ENCODE measurements at regions not wholly inside any gene's neighbourhood (a gene's known extent, or its start where the extent isn't known, plus 50 kb on each side); places are given as distances from the start of the nearest gene placed in this dataset.

DNA sequence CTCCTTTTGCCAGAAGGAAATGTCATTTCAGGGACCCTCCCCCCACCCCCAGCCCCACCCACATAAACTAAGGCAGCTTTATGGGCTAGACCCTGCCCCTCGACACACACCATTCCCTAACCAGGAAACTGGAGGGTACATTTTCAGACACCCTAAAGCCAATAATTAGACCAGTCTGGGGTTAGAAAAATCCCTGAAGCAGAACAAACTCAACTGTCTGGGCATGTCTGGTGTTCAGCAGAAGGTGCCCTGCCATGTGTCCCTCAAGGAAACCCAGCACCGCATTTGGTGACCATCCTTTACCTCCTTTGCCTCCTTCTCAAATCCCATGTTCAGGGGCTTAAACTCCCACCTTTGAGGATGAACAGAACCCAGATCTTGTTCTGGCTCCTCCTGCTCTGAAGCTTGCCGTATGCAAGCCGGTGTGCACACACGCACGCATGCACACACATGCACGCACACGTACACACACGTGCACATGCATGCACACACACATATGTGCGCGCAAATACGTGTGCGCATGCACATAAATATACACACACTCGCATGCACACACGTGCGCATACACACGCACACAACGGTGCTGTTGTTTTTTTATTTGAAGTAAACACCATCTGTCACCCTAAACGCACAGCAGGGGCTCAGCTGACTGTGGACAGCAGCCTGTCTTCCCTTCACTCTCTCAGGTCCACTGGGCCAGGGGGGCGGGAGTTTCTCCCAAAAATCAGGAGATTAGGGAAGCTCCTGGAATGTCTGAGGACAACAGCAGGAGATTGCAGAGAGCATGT lies 156.8 kb upstream of the TNRC6C start:
- H3K4me3 ChIP-seq = no peak overlapping the region
- peaks cover 0 to 19% (median 11%) of the 10 kb centered on the region in 4 donors for H3K4me1 ChIP-seq
- intact Hi-C loops (cut with DNase I; ENCODE audit: low total_unique reads) = no loop called here
- 76 to 85% (median 78%) methylated on average over 19 to 20 of the region's 20 CpGs for WGBS, 5 donors
- H3K27ac ChIP-seq = no peak overlapping the region
- DNase-seq = no peak
- H3K27me3 ChIP-seq = peaks cover 0 to 36% (median 11%) of the 10 kb centered on the region in 3 donors
- TF ChIP-seq POLR2AphosphoS5 (IDR thresholded peaks at IDR 0.05) (no peak), EP300 (IDR thresholded peaks at IDR 0.05) (no peak), POLR2A (IDR thresholded peaks at IDR 0.05) (no peak)
- TF ChIP-seq, protein P1, sequence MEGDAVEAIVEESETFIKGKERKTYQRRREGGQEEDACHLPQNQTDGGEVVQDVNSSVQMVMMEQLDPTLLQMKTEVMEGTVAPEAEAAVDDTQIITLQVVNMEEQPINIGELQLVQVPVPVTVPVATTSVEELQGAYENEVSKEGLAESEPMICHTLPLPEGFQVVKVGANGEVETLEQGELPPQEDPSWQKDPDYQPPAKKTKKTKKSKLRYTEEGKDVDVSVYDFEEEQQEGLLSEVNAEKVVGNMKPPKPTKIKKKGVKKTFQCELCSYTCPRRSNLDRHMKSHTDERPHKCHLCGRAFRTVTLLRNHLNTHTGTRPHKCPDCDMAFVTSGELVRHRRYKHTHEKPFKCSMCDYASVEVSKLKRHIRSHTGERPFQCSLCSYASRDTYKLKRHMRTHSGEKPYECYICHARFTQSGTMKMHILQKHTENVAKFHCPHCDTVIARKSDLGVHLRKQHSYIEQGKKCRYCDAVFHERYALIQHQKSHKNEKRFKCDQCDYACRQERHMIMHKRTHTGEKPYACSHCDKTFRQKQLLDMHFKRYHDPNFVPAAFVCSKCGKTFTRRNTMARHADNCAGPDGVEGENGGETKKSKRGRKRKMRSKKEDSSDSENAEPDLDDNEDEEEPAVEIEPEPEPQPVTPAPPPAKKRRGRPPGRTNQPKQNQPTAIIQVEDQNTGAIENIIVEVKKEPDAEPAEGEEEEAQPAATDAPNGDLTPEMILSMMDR (IDR thresholded peaks at IDR 0.05) = no peak
- H3K9me3 ChIP-seq = no peaks in the 10 kb centered on the region
- H3K36me3 ChIP-seq = no peaks in the 10 kb centered on the region

DNA sequence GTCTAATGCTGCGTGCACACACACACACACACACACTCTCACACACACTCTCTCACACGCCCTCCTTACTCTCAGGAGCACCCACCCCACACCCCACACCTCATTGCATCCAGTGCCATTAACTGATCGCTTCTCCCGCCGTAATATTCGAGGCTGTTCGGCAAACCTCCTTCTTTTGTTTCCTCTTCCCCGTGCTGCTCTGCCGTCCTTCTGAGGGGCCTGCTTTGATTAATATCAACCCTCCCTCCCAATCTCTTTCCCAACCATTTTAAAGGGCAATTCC lies 156.2 kb upstream of the TNRC6C start:
- DNase-seq = peak in 1 of 2 donors; percentile 52
- Histone ChIP-seq H3K4me3 (no peak overlapping the region), H3K27ac (no peak overlapping the region), H3K4me1 (peaks cover 0 to 19% (median 11%) of the 10 kb centered on the region in 4 donors), H3K9me3 (no peaks in the 10 kb centered on the region), H3K27me3 (peaks cover 0 to 36% (median 11%) of the 10 kb centered on the region in 3 donors), H3K36me3 (no peaks in the 10 kb centered on the region)
- 6 to 18% (median 12%) methylated on average over 9 of the region's 9 CpGs for WGBS, 5 donors
- TF ChIP-seq EP300 (IDR thresholded peaks at IDR 0.05) = no peak
- no peak for TF ChIP-seq POLR2AphosphoS5 (IDR thresholded peaks at IDR 0.05)
- no peak for TF ChIP-seq POLR2A (IDR thresholded peaks at IDR 0.05)
- TF ChIP-seq, protein P1 (IDR thresholded peaks at IDR 0.05) = no peak
- intact Hi-C loops (cut with DNase I; ENCODE audit: low total_unique reads) = no loop called here

DNA sequence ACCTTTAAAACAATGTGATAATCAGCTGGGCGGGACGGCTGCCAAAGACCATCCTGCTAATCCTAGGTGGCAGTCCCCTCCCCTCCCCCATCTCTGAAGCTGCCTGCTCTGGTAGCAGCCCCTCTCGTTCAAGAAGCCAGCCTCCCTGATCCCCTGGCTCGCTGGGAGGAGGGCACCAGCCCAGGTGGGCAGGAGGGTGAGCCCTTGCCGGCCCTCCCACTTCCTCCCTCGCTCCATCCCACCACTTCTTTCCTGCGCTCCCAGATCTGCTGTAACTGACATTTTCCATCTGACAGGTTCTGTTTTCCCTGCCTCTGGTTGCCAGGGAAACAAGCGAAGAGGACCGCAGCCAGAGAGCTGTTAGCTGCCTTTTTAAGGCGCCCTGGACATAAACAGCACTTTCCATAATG lies 155.7 kb upstream of the TNRC6C start:
- Histone ChIP-seq H3K9me3 (no peaks in the 10 kb centered on the region), H3K4me1 (peaks cover 0 to 19% (median 11%) of the 10 kb centered on the region in 4 donors), H3K36me3 (no peaks in the 10 kb centered on the region), H3K27ac (peak overlapping the region in 2 of 5 donors; percentile 11 to 25), H3K27me3 (peaks cover 0 to 36% (median 11%) of the 10 kb centered on the region in 3 donors), H3K4me3 (no peak overlapping the region)
- TF ChIP-seq POLR2A (IDR thresholded peaks at IDR 0.05) (no peak), EP300 (IDR thresholded peaks at IDR 0.05) (no peak), POLR2AphosphoS5 (IDR thresholded peaks at IDR 0.05) (no peak)
- TF ChIP-seq, protein P1 (IDR thresholded peaks at IDR 0.05) = no peak
- WGBS, 5 donors = 6 to 12% (median 10%) methylated on average over 10 of the region's 10 CpGs
- intact Hi-C loops (cut with DNase I; ENCODE audit: low total_unique reads) = no loop called here
- DNase-seq = peak in 1 of 2 donors; percentile 93

DNA sequence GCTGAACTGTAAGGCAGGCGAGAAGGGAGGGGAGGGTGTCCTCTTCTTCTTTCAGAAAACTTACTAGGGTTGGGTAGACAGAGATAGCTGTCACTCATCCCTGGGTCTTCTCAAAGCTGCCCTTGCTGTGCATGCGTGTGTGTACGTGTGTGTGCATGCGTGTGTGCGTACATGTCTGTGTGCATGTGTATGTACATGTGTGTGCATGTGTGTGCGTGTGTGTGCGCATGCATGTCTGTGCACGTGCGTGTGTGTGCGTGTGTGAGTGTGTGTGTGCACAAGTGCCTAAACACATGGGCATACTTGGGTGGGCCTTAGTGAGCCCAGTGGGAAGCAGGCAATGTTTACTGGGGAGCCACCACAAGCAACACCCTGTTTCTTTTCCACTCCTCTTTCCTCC lies 154.8 kb upstream of the TNRC6C start:
- Histone ChIP-seq H3K27ac (no peak overlapping the region), H3K4me3 (no peak overlapping the region), H3K9me3 (no peaks in the 10 kb centered on the region), H3K4me1 (peaks cover 0 to 19% (median 11%) of the 10 kb centered on the region in 4 donors), H3K27me3 (peaks cover 0 to 36% (median 11%) of the 10 kb centered on the region in 3 donors), H3K36me3 (no peaks in the 10 kb centered on the region)
- no peak for TF ChIP-seq EP300 (IDR thresholded peaks at IDR 0.05)
- no peak for TF ChIP-seq POLR2AphosphoS5 (IDR thresholded peaks at IDR 0.05)
- no peak for TF ChIP-seq POLR2A (IDR thresholded peaks at IDR 0.05)
- TF ChIP-seq, protein P1 (IDR thresholded peaks at IDR 0.05) = no peak
- DNase-seq = no peak
- intact Hi-C loops (cut with DNase I; ENCODE audit: low total_unique reads) = no loop called here
- 86 to 95% (median 93%) methylated on average over 10 of the region's 10 CpGs for WGBS, 5 donors

Measured in stomach (tissue), 8 donors.